Limb (tissue), 2 donors: ENCODE measurements at regions not wholly inside any gene's neighbourhood (a gene's known extent, or its start where the extent isn't known, plus 50 kb on each side); places are given as distances from the start of the nearest gene placed in this dataset.

Experiments
- DNase-seq, 2 donors: peaks; one replicate each; pipeline ENCODE4 v3.0.0-alpha.2; 2016; ENCODE audit errors: extremely low spot score in 2 of 2

DNA sequence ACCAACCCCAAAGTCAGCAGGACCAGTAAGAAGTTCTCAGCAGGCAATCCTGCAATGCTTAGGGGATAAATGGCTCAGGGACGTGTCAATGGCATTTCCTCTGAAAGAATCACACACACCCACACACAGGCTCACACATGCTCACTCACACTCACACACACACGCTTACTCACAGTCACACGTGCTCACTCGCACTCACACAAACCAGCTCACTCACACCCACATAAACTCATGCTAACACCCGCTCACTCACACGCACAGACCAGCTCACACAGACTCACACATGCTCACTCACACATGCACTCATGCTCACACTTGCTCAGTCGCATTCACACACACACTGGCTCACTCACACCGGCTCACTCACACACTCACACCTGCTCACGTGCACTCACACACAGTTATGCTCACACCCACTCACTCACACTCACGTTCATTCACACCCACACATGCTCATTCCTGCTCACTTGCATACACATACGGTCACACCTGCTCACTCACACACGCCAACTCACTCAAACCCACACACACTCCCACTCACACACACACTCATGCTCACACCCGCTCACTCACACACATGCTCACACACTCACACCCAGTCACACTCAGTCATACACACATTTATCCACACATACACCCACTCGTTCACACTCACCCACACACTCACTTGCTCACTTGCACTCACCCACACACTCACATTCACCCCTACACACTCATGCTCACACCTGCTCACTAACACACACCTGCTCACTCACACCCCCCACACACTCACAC lies 436.8 kb downstream of the BCL11B start:
- no peak for DNase-seq

DNA sequence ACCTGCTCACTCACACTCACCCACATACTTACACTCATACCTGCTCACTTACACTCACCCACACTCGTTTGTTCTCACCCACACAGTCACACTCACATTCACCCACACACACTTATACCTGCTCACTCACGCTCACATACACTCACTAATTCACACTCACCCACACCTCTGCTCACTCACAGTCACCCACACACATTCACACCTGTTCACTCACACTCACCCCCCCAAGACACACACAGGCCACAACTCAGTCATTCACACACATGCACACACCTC lies 436.2 kb downstream of the BCL11B start:
- no peak for DNase-seq

DNA sequence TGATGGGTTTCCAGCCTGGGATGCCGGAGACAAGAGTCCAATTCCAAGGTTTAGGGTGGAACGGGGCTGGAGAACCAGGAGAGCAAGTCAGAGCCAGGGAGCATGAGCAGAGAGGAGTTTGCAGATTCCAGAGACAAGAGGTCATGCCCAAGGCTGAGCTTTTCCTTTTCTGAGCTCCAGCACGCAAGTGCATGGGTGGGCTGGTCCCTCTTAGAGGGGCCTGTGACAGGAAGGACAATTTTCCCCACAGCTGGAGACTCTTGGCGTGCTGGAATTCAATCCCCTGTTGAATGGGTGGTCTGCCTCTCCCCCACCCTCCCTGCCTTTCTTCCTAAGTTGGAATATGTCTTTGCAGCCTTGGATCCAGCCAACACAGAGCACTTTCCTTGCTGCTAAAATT lies 431.9 kb downstream of the BCL11B start:
- DNase-seq = peak in 1 of 2 donors; percentile 11

DNA sequence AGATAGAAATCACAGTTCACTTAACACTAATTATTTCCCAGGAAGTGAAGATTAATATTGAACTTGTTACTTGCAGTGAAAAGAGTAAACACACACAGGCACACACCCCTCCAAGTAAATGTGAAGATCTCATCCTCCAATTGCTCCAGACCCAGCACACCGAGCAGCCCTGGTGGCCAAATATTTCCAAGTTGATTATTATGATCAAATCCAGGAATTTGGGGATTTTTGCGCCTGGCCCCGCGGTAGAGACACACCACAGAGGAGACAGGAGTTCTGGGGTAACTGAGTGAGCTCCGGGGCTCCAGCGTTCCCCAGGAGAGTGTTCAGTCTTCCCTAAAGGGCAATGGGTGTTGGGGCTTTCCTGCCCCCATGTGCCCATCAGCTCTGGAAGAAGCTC lies 431.5 kb downstream of the BCL11B start:
- DNase-seq = no peak

DNA sequence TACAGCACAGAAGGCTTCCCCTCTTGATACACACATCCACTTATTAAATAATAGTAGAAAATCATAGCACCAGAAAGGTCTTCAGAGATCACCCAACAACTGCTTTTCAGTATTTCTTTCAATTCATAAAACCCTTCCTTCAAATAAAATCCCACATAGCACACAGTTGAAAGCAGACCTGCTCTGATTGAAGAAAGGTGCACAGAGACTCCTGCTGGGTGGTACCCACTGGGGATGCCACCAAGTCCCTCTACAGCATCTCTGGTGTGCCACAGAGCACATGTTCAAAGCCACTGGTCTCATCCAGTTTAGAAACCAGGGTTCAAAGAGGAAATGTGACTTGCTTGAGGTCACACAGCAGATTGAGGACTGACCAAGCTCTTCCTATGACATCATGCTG lies 427.5 kb downstream of the BCL11B start:
- no peak for DNase-seq

DNA sequence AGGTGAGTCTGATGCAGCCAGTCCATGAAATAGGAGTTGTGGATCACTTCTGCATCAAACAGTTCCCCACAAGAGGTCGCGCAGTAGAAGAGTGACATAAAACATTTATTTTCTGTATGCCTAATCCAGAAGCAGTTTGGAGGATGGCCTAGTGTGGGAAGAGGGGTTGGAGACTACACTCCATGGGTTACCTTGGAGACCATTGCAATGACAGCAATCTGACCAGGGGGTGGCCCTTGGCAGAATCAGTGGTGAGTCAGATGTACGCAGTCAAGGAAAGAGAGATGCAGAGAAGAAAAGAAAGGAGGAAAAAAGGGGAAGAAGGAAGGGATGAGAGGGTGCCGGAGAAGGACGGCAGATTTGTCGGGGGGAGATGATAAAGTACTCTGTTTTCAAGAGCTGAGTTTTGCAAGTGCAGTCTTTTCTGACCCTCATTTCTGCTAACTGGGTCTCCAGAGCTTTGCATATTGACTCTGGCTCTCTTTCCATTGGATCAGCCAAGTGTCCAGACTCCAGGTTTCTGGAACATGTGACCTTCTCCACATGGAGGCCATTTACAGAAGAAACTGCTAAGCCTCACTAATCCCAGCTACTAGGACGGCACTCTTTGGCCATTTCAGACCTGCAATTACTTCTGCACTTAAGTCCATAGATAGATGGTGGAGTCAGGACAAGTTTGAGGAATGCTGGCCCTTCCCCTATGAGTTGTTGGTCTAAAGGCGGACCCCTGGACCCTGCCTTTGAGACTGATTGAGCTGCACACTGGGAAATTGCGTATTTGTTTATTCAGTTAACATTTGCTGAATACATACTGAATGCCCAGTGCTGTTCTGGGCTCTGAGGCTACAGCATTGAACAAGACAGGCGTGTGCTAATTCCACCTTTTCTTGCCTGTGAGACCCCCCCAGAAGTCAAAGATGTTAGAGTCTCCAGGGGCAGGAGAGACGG lies 424.2 kb downstream of the BCL11B start:
- no peak for DNase-seq

DNA sequence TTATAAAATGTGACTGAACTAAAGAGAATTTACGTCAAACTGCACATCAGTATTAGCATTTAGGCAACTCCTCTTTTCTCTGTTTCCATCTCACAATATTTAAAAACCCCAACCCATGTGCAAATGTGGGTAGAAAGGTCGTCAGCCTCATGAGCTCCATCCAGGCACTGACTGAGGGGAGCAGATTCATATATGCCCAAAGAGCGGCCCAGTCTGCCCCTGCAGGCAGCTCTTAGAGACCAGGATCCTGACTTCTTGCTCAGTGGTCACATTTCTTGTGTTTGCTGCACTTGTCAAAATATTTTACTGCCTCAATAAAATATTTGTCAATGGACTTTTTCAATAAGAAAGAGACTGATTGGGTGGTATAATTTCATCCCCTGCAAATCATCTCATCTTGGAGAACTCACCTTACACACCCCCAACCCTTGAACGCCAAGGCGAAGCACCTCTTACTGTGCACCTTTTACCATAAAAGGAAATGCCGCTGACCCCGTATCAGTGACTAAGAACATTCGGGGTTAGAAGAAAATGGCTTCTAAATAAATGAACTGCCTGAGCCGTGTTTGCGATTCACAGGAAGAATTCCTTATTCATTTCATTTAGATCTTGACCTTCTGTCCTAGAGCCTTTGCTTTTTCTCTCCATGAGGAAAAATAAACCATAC lies 418.8 kb downstream of the BCL11B start:
- no peak for DNase-seq

DNA sequence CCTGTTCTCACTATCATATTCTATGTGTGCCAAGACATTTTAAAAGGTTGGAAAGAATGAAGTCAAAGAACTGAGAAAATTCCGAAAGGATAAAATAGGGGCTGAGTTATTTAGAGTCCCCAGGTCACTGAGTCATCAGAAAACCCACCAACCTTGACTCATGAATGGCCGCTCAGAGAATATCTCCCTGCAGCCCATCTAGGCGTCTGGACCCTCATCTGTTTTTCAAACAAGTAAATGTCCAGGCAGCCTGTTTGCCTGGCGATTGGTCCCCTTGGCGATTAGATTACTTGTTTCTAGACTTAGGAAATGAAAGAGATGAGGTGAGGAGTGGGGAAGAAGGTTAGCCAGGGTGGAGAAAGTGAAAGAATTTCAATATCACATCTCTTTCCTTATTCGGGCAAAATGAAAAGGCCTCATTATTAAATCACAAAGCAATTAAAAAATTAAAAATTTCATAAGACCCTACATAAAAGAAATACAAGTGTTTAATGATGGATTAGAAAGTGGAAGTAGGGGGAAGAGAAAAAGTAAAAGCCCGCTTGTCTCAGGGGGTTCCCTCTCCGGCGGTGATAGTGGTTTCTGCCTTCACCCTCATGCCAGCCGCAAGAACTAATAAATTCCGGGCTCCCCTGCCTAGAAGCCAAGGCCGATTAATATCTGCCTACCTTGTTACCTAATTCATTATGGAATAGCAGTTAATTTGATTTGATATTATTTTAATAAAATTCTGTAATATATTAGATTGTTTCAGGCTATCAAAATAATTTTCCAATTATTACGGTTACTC lies 415.9 kb downstream of the BCL11B start:
- DNase-seq = no peak

DNA sequence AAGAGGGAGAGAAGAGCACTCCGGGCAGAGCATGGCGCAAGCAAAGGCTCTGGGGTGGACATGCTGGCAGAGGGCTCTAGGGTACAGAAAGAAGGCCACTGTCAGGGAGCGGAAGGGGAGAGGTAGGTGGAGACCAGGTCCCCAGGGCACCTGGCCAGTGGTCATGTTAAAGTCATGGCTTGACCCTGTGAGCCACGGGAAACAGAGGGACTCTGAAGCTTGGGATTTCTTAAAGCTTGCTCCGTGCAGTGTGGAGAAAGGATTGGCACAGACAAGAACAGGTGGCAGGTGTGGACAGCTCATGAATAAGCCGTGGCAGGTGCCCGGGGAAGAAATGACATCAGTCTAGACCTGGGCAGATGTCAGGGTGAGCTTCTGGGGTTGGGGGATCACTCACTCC lies 413.8 kb downstream of the BCL11B start:
- no peak for DNase-seq

DNA sequence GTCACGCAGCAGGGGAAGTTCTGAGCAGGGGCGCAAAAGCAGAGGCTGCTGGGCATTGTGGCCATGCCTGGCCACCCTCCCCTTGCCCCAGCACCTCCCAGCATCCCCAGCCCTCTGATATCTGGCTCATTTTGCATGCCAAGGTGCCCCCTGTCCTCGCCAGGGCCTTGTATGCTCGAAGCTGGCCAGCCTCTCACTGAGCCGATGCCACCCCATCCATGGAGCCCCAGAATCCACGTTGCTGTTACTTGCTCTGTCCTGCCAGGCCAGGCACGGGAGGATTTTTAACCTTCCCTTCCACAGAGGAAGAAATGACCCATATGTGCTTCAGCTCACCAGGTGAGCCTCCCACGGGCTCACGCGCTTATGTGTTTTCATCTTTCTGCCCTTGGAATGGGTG lies 413.4 kb downstream of the BCL11B start:
- DNase-seq = no peak

DNA sequence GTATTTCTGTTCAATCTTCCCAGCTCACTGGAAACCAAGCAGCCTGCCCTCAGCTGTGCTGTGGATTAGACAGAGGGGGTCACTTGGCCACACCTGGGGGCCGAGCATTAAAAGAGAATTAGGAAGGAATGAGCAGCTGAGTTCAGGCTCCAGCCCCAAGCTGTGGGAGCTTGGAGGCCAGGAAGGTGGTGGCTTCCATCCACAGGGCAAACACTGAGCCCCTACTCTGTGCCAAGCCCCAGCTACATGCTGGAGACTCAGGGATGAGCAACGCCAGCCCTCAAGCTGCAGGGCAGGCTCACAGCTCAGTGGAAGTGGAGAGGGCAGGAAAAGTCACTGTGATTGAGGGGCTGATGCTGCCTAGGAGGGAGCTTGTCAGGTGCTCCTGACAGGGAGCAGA lies 412.7 kb downstream of the BCL11B start:
- DNase-seq = no peak

DNA sequence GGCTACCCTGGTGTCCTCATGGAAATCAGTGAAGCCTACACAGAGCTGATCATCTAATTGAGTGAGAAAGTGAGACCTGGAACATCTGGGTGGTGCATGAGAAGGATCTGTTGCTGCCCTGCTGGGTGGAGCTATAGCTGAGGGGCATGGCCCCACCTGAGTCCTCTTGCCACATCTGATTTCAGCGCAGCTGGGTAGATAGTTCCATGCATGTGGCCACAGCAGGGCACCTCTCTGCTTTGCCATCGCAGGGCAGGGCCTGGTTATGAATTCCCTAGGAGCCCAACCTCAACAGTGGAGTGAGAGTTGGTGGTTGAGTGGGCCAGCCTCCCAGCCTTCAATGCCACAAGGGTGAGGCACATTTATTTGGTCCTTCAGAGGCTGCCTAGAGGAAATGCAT lies 407.8 kb downstream of the BCL11B start:
- DNase-seq = no peak

DNA sequence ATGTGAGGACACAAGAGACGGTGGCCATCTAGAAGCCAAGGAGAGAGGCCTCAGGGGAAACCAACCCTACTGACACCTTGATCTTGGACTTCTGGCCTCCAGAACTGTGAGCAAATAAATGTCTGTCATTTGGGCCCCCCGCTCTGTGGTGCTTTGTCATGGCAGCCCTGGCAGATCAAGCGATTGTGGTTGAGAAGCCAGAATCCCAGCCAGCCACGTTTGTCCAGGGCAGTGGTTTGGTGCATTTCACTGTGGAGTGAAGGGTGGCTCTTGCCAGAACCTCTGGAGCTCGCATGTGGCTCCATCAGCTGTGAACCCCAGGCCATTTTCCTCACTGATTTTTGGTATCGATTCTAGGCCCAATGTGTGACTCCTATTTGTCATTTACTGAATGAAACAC lies 404.9 kb downstream of the BCL11B start:
- no peak for DNase-seq

DNA sequence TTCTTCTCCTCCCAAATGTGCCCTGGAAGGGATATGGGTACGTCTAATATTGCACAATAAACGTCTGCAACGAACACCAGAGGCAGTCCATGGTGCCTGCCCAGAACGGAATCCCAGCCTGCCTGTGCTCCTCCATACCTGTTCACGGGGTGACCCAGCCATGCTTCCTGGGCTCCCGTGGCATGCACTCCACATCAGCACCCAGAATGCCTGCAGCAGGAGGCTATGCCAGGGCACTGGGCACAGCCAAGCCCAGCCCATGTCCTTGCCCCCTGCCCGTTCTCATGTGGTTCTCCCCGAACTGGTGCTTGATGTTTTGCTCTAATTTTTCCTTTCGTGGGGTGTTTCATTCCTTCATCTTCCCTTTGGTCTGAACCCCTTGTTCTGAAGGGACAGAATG lies 404.3 kb downstream of the BCL11B start:
- DNase-seq = no peak

DNA sequence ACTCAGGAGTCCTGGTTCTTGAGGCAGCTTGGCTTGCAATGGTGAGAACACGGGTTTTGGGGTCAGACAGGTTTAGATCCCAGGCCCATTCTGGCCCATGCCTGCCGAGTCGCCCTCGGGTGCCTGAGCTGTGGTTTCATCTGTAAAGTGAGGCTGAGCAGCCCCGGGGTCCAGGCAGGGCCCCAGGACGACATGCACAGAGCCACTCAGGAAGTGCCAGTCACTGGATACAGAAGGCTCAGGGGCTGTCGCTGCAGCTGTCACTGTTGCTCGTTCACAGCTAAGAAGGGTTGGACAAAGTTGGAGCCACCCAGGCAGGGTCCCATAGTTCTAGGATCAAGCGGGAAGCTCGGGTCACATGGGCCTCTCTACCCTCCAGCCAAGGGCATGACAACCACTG lies 403.1 kb downstream of the BCL11B start:
- no peak for DNase-seq

DNA sequence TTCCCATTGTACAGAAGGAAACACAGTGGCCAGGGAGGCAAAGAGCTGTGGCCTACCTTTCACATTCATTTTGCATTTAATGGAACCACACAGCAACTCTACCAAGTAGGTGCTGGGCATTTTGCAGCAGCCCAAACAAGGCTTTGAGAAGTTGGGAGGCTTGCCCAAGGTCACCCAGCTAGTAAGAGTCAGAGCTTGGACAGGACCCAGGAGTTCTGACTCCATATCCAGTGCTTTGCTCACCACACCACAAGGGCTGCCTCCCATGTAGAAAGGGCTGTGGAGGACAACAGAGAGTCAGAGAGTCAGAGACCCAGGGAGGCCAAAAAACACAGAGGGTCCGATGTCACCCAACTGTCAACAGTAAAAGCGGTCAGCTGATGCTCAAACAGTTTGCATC lies 400.2 kb downstream of the BCL11B start:
- no peak for DNase-seq

DNA sequence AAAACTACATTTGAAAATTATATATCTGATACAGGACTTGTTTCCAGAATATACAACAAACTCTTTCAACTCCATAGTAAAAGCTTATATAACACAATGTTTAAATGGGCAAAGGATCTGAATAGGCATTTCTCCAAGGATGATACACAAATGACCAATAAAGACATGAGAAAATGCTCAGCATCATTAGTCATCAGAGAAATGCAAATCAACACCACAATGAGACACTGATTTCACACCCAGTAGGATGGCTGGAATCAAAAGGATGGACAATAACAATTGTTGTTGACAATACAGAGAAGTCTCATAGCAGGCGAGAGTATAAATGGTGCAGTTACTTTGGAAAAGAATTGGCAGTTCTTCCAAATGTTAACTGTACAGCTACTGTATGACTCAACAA lies 394.9 kb downstream of the BCL11B start:
- no peak for DNase-seq

DNA sequence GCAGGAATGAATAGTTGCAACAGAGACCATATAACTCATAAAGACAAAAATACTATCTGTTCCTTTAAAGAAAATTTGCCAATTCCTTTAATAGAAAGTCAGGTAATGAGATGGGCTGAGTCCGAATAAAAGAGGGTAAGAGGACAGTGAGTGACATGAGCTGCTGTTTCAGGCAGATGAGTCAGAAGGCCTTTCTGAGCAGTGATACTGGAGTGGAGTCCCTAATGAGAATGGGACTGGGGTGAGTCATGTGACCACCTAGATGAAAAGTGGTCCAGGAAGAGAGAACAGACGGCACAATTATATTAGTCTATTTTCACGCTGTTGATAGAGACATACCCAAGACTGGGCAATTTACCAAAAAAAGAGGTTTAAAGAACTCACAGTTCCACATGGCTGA lies 393.7 kb downstream of the BCL11B start:
- DNase-seq = no peak

DNA sequence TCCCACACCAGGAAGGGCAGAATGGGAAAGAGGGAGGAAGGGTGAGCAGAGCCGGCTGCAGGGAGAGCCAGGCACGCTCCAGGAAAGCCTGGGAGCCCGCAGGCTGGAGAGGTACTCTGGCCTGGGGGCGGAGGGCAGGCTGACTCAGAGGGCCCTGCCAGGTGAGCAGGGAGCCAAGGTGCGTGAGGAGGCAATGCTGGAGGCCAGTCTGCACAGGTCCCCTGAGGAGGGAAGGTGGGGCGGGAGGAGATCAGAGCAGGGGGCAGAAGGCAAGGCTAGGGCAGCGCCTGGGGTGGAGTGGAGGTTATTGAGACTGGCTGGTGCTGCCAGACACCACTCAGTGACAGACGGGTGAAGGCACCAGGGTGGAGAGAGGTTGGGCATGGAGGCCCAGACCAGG lies 385.0 kb downstream of the BCL11B start:
- no peak for DNase-seq

DNA sequence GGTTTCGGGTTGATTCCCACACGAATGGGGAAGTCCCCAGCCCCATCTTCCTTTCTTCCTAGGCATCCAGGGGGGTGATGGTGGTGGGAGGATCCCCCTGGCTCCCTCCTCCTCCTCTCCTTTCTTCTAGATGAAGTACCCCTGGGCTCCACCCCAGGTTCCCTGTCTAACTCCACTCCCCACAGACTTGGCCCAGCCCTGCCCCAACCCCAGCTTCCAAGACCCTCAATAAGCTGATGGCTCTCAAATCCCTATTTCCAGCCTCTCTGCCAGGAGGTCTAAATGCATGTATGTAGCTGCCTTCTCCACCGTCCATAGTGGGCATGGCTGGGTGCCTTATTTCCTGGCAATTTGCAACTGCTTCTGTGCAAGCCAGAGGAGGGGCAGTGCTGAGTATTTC lies 383.7 kb downstream of the BCL11B start:
- DNase-seq = no peak

DNA sequence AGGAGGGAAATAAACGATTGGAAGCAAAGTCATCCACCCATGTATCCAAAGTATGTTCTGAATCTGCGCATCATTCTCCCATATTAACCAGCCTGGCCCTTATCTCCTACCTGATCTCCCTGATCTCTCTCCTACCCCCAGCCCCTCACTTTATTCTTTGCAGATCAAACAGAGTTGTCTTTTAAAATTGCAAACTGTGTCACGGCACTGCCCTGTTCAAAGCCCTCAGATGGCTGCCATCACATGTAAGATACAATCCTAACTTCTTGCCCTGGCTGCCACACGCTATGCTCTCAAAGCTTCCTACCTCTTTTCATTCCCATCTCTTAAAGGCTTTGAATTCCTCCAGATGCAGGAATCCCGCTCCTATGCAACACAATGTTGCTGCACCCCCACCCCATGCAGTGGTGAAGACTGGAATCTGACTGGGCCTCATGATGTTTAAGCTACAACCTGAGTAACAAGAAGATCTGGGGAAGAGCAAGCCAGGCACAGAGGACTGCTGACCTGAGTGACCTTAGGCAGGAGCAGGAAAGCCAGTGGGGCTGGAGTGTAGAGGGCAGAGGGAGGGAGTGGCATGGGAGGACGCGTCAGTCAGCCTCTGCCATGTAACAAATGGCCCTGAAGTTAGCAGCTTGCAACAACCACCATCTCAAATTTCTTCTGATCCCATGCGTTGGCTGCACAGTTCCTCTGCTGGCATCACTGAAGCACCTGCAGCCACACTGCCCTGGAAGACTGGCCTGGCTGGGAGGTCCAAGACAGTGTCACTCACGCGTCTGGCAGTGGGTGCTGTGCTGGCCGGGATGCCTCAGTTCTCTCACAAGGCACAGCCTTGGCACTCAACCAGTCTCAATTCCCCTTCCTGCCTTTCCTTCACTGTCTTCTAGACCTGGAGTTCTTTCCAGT lies 382.8 kb downstream of the BCL11B start:
- DNase-seq = no peak
